Hematopoietic multipotent progenitor cell treated with erythropoietin and hydrocortisone succinate and interleukin-3 and kit ligand, for 15 days (in vitro differentiated cells): ENCODE measurements at regions not wholly inside any gene's neighbourhood (a gene's known extent, or its start where the extent isn't known, plus 50 kb on each side); places are given as distances from the start of the nearest gene placed in this dataset.
"Not testable (repeated sequence)": the region's sequence is repeated elsewhere in the genome, so short reads cannot be mapped to it uniquely, and the experiment has no call there.

ENCODE experiments used
- DNase-seq: peaks from one replicate; pipeline ENCODE4 v3.0.0-alpha.2; 2015; ENCODE audit warnings: low spot score

DNA sequence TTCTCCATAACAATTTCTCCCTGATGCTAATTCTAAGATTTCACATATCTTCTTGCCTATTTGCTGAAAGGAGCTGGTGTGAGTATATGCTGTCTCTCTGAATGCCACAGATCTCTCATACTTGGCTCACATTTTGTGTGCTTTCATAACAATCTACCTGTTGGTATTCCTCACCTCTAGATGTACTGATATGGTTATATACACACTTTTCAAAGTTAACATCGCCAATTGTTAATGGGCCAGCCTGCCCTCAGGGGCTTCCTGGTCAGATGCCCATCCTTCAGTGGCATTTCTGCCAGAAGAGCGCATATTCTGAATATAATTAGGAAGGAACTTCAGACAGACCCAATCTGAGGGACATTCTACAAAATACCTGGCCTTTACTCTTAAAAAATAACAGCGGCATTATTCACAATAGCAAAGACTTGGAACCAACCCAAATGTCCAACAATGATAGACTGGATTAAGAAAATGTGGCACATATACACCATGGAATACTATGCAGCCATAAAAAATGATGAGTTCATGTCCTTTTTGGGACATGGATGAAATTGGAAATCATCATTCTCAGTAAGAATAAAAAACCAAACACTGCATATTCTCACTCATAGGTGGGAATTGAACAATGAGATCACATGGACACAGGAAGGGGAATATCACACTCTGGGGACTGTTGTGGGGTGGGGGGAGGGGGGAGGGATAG, 123.9 kb upstream of the FAT1 start:
- not testable (repeated sequence) for DNase-seq

- no peak for DNase-seq
These were observed 124.8 kb upstream of the FAT1 start for GRCh38 chr4:186848437-186848836.

DNA sequence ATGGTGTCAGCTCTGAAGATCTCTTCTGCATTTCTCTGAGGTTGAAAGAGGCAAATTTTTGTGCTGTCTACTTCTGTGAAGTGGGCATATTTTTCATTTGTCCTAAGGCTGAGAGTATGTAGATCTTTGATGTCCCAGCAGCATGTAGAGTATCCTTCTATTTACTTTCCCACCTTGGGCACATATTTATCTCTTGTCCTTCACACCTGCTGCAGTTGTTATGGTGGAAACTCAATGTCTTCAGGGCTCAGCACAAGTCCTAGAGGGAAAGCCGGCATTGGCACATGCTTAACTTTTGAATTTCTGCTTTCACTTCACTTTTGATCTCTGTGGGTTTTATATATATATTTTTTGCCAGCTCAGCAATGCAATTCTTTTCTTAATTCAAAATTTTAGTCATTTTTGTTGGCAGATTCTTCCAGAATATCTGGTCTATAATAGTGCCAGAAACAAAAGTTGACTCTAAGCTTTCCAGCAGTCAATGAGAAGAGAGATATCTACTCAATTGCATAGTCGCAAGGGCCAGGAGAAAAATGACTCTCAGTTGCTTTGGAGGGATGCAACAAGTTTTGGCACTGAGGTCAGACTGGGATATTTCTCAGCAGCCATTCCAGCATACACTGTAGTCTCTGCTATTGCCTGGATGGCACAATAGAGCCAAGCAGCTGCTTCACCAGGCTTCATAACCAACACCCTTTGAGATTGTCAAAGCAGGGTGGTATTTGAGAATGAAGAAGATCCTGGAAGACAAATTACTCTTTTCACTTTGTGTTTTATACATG, 127.8 kb upstream of the FAT1 start:
- DNase-seq: no peak

DNA sequence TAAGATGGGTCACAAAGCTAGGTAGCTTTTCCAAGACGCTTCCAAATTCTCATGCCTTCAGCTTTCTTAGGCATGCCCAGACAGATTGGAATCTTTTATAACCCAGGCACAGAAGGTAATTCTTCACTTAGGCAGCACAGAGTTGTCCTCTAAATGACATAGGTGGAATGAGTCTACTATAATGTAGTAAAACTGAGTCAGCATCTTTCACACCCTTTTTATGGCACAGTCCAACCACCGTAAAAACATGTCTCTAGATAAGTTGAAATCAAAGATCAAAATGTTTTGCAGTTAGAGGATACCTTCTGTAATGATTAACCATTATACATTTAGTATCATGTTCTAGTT, 128.4 kb upstream of the FAT1 start:
- DNase-seq: no peak

DNA sequence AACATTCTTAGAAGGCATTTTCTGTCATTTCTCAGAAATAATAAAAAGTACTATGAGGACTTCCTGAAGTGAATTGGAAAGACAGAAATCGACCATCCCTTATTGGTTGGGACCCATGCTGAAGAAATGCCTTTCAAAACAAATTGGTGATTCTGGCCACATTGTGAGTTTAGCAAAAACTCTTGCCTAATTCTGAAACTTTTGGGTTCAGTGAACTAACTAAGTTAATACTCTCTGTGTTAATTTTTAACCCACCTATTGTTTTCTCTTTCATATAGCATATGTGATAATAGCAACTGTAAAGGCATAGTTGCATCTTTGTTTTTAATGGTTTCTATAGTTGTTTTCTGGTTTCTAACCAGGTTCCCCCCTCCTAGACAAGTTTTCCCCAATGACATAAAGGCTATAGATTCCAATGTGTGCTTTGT, 129.3 kb upstream of the FAT1 start:
- no peak for DNase-seq

- no peak for DNase-seq
These were observed 130.6 kb upstream of the FAT1 start for GRCh38 chr4:186854256-186854655.

DNA sequence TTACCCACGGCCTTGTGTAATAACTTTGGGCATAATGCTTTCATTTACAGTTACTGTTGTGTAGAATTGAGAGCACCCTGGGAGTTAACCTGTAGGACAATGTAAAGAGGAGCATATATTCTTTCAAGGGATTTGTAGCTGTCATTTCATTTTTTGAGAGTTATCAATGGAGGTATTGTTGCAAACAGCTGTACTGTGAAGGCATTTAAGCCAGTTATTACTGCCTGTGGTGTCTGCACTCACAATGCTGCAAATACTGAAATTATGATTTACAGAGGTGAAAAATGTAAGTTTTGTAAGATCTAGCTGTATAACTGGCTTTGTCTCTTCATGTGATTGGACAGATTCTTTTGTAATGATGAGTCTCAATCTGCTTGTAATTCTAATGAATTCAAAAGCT, 131.5 kb upstream of the FAT1 start:
- no peak for DNase-seq

GRCh38 chr4:186857793-186858192, 134.1 kb upstream of the FAT1 start:
- DNase-seq: no peak

DNA sequence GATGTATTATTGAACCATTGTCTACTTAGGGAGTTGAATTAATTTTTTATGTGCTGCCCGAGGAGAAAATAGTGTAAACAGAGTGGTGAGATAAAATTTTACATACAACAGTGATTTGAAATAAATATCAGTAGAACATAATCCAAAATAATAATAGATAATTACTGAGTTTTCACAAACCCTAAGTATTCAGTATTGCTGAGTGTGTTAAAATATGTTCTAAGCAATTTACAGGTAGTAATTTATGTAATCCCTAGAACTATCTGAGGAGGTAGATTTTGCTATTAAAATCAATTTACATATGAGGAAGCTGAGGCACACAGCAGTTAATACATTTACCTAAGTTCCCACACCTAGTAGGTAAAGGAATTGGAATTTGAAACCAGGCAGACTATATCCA, 134.7 kb upstream of the FAT1 start:
- no peak for DNase-seq

DNA sequence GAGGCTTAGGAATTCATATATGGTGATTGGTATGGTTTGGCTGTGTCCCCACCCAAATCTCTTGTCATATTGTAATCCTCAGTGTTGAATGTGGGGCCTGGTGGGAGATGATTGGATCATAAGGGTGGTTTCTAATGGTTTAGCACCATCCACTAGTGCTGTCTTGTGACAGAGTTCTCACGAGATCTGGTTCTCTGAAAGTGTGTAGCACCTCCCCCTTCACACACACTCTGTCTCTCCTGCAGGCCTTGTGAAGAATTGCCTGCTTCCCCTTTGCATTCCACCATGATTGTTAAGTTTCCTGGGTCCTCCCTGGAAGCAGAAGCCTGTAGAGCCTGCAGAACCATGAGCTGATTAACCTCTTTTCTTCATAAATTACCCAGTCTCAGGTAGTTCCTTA, 135.8 kb upstream of the FAT1 start:
- DNase-seq: no peak

- DNase-seq: no peak
These were observed 137.7 kb upstream of the FAT1 start for GRCh38 chr4:186861317-186861716.

GRCh38 chr4:186871856-186872255, 148.2 kb upstream of the FAT1 start:
- DNase-seq: no peak

GRCh38 chr4:186873095-186873494, 149.4 kb upstream of the FAT1 start:
- not testable (repeated sequence) for DNase-seq

GRCh38 chr4:186875476-186875875, 151.8 kb upstream of the FAT1 start:
- no peak for DNase-seq

DNA sequence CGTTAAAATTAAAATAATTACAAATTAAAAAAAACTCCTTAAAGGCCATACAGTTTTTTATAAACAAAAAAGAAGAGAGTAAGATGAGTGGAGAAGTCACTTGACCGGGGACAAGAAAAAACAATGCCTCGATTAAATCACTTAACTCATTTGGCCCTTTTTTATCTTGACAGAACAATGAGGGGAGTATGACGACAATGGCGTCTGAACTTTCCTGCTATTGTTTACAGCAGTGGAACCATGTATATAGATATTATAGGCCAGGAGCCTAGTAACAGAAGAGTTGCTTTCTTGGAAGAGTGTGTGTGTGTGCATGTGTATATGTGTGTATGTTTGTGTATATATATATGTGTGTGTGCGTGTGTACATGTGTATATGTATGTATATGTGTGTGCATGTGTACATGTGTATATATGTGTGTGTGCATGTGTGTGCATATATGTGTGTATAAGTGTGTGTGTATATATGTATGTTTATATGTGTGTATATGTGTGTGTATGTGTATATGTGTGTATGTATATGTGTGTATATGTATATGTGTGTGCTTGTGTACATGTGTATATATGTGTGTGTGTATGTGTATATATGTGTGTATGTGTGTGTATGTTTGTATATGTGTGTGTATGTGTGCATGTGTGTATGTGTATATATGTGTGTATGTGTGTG, 153.4 kb upstream of the FAT1 start:
- DNase-seq: no peak

DNA sequence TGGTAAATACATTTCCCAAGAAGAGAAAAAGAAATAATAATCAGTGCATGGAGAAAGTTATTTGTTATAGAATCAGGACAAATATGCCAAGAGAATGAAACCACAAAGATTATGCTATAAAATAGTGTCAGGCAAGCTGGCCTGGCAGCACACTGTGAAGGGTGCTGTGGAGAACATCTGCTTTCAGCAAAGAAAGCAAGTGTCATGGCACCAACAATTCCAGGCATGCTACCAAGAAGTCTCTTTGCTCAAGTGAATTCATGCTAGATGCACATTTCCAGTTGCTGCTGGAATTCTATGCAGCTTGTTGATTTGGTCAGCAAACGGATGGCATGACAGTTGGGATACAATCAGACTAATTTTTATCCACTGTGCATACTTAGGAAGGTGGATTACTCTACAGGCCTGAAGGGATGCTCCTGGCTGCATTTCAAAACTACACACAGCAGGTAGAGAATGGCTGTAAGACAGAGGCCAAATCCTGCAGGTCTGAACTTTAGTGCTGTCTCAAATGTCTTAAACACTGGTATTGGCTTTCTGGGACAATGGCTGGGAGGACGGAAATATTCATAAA, 154.6 kb upstream of the FAT1 start:
- no peak for DNase-seq

- DNase-seq: no peak
These were observed 158.0 kb upstream of the FAT1 start for GRCh38 chr4:186881521-186882220.

- no peak for DNase-seq
These were observed 158.6 kb upstream of the FAT1 start for GRCh38 chr4:186882293-186882692.

DNA sequence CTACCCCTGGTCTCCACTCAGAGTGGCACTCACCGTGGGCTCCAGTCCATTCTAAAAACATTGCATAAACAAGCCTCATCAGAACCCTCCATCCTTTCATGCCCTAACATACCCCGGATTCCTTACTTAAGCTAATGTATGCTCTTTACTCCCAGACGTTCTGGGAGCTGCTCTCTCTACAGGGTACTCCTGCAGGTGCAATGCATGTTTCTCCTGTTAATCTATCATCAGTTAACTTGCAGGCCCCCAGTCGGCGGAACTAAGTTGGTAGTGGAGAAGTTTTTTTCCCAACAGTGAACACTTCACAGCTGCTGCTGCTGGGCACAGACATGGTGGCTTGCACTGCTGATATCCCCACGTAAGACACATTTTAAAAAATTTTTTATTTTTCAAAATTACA, 161.6 kb upstream of the FAT1 start:
- no peak for DNase-seq

DNA sequence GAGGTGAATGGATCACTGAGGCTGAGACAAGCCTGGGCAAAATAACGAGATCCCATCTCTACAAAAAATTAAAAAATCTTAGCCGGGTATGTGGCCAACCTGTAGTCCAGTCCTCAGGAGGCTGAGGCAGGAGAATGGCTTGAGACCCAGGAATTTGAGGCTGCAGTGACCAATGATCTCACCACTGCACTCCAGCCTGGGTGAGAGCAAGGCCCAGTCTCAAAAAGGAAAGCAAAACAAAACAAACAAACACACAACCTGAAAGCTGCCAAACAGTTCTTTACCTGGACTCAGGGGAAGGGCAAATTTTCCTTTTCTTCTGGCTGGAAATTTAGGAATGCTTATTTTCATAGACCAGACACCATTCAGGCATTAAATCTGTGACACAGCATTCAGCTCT, 163.1 kb upstream of the FAT1 start:
- no peak for DNase-seq

- DNase-seq: no peak
These were observed 163.6 kb upstream of the FAT1 start for GRCh38 chr4:186887291-186887700.

DNA sequence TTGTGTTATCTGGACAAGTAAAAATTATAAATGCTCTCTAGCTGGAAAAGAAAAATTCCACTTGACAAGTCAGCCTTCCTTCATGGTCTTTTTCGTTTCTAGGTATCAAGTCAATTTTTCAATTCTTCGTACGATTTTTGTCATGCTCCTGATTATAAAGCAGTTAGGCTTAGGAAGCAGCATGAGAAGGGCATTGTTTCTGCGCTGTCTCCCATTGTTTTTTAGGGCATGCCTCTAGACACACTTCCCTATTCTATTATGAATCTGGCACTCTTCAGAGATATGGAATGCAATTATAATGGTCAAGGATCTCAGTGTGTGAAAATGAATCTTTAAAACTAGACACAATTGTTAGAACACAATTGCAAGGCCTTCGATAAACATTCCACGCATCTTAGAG, 164.1 kb upstream of the FAT1 start:
- DNase-seq: no peak
